NCI-H526 (cell line): ENCODE measurements at regions not wholly inside any gene's neighbourhood (a gene's known extent, or its start where the extent isn't known, plus 50 kb on each side); places are given as distances from the start of the nearest gene placed in this dataset.
A peak's percentile ranks its signal among the peaks of the same experiment; 100 is the strongest.

ENCODE experiments used
- DNase-seq, 2 experiments: peaks; one replicate each; lab custom pipeline; 2025; lab: John Stamatoyannopoulos, UW

GRCh38 chr2:18465979-18466378 lies 94.5 kb downstream of the RDH14 start:
- DNase-seq: no peak

GRCh38 chr2:18464913-18465312 lies 95.5 kb downstream of the RDH14 start:
- DNase-seq: no peak

- DNase-seq: no peak
Measured at GRCh38 chr2:18456026-18456425, 104.4 kb downstream of the RDH14 start.

- no peak for DNase-seq
Measured at GRCh38 chr2:18455236-18455862, 105.1 kb downstream of the RDH14 start.

GRCh38 chr2:18454692-18455235 lies 105.7 kb downstream of the RDH14 start:
- no peak for DNase-seq

- no peak for DNase-seq
Measured at GRCh38 chr2:18446715-18447114, 113.7 kb downstream of the RDH14 start.

- DNase-seq: no peak
Measured at GRCh38 chr2:18445433-18446320, 114.8 kb downstream of the RDH14 start.

GRCh38 chr2:18444806-18445205 lies 115.6 kb downstream of the RDH14 start:
- no peak for DNase-seq

- DNase-seq: no peak
Measured at GRCh38 chr2:18441583-18441982, 118.9 kb downstream of the RDH14 start.

- no peak for DNase-seq
Measured at GRCh38 chr2:18440777-18441176, 119.7 kb downstream of the RDH14 start.

GRCh38 chr2:18440141-18440661 lies 120.3 kb downstream of the RDH14 start:
- DNase-seq: no peak

- no peak for DNase-seq
Measured at GRCh38 chr2:18439716-18440115, 120.7 kb downstream of the RDH14 start.

- DNase-seq: no peak
Measured at GRCh38 chr2:18437909-18438308, 122.5 kb downstream of the RDH14 start.

- DNase-seq: no peak
Measured at GRCh38 chr2:18436503-18437005, 123.9 kb downstream of the RDH14 start.

- peak; percentile 21 to 66 for DNase-seq
Measured at GRCh38 chr2:18435426-18436037, 124.9 kb downstream of the RDH14 start.

- DNase-seq: no peak
Measured at GRCh38 chr2:18433872-18434271, 126.6 kb downstream of the RDH14 start.

GRCh38 chr2:18432999-18433398 lies 127.5 kb downstream of the RDH14 start:
- no peak for DNase-seq

GRCh38 chr2:18430996-18431748 lies 129.3 kb downstream of the RDH14 start:
- no peak for DNase-seq

- no peak for DNase-seq
Measured at GRCh38 chr2:18428516-18428915, 131.9 kb downstream of the RDH14 start.

- no peak for DNase-seq
Measured at GRCh38 chr2:18427762-18428161, 132.7 kb downstream of the RDH14 start.

- no peak for DNase-seq
Measured at GRCh38 chr2:18426174-18426573, 134.3 kb downstream of the RDH14 start.
